ENCODE measurements at regions not wholly inside any gene's neighbourhood (a gene's known extent, or its start where the extent isn't known, plus 50 kb on each side); places are given as distances from the start of the nearest gene placed in this dataset.

DNA sequence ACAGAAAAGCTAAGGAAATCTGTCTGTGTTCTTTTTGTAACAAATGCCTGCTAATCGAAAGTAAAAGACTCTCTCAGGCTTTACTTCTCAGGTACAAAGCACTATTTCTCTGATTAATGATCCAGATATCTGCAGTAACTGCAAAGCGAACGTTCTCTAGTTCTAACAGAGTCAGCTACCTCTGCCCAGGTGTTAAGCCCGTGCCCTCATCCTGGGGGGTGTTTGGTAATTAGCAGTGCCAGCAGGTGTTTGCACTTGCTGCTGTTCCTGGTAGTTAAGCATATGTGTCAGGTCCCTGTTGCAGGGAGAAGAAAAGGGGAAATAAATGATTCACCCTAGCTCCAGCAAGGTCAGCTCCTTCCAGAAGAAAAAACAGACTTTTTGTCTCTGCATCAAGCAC lies 58.8 kb upstream of the CRIM1 start:
- TF ChIP-seq POLR2A (IDR thresholded peaks at IDR 0.05) (no peak), EP300 (IDR thresholded peaks at IDR 0.05) (no peak)
- TF ChIP-seq, protein P1, sequence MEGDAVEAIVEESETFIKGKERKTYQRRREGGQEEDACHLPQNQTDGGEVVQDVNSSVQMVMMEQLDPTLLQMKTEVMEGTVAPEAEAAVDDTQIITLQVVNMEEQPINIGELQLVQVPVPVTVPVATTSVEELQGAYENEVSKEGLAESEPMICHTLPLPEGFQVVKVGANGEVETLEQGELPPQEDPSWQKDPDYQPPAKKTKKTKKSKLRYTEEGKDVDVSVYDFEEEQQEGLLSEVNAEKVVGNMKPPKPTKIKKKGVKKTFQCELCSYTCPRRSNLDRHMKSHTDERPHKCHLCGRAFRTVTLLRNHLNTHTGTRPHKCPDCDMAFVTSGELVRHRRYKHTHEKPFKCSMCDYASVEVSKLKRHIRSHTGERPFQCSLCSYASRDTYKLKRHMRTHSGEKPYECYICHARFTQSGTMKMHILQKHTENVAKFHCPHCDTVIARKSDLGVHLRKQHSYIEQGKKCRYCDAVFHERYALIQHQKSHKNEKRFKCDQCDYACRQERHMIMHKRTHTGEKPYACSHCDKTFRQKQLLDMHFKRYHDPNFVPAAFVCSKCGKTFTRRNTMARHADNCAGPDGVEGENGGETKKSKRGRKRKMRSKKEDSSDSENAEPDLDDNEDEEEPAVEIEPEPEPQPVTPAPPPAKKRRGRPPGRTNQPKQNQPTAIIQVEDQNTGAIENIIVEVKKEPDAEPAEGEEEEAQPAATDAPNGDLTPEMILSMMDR (IDR thresholded peaks at IDR 0.05), result no peak
